RWPE1 (cell line): ENCODE measurements at regions not wholly inside any gene's neighbourhood (a gene's known extent, or its start where the extent isn't known, plus 50 kb on each side); places are given as distances from the start of the nearest gene placed in this dataset.
"Not testable (repeated sequence)": the region's sequence is repeated elsewhere in the genome, so short reads cannot be mapped to it uniquely, and the experiment has no call there.

ENCODE experiments used
- CTCF ChIA-PET: fragments of 350-600 bp; sonication (Branson Sonifier 250); formaldehyde crosslinking; extraction: SDS; loops from one replicate; lab custom pipeline; 2021; lab: Yijun Ruan, JAX
- POLR2A ChIA-PET: fragments of 400-600 bp; formaldehyde crosslinking; extraction: SDS; loops from one replicate; lab custom pipeline; 2020; ENCODE audit warnings: antibody characterized with exemption; ENCODE audit not compliant: low non-redundant PET; lab: Yijun Ruan, JAX
- DNase-seq: peaks from one replicate; pipeline ENCODE4 v3.0.0; 2012; ENCODE audit warnings: low spot score
- H3K27ac ChIP-seq: fragments of 450-650 bp; 2 replicates; pipeline ENCODE4 v1.5.1; 2017
- TF ChIP-seq, protein P1 (sequence below): fragments of 450-650 bp; conservative IDR thresholded peaks from 2 replicates; pipeline ENCODE4 v1.5.1; 2017; ENCODE audit warnings: low read depth, mild to moderate bottlenecking

DNA sequence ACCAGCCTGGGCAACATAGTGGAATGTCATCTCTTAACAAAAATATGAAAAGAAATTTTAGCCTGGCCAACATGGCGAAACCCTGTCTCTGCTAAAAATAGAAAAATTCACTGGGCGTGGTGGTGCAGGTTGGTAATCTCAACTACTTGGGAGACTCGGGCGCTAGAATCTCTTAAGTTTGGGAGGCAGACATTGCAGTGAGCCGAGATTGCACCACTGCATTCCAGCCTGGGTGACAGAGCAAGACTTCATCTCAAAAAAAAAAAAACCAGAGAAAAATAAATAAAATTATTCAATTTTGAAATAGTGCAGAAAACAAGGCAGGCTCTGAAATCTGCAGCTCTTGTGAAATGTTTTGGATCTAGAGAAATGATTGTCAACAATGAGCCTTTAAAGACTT lies 397.3 kb upstream of the AMELY start:
- no peak overlapping the region for H3K27ac ChIP-seq
- TF ChIP-seq, protein P1, sequence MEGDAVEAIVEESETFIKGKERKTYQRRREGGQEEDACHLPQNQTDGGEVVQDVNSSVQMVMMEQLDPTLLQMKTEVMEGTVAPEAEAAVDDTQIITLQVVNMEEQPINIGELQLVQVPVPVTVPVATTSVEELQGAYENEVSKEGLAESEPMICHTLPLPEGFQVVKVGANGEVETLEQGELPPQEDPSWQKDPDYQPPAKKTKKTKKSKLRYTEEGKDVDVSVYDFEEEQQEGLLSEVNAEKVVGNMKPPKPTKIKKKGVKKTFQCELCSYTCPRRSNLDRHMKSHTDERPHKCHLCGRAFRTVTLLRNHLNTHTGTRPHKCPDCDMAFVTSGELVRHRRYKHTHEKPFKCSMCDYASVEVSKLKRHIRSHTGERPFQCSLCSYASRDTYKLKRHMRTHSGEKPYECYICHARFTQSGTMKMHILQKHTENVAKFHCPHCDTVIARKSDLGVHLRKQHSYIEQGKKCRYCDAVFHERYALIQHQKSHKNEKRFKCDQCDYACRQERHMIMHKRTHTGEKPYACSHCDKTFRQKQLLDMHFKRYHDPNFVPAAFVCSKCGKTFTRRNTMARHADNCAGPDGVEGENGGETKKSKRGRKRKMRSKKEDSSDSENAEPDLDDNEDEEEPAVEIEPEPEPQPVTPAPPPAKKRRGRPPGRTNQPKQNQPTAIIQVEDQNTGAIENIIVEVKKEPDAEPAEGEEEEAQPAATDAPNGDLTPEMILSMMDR, result no peak
- ChIA-PET POLR2A (no interaction called here), CTCF (no interaction called here)
- DNase-seq, result no peak

DNA sequence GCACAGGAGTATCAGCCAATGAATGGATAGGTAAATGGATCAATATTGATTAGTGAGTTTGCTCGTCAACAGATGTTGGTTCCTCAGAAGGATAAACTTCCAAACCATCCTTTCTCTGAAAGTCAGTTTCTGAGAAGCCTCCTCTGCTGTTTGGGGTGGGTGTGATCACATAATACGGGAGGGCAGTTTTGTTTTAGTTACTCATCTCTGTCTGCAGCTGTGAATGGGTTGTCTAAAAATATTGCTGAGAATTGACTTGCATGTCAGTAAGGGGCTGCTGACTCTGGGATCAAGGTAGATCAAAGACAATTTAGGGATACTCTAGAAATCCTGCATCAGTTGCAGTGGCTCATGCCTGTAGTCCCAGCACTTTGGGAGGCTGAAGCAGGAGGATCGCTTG lies 390.8 kb upstream of the AMELY start:
- TF ChIP-seq, protein P1, result no peak
- POLR2A ChIA-PET, result no interaction called here
- CTCF ChIA-PET, result no interaction called here
- DNase-seq, result no peak
- no peak overlapping the region for H3K27ac ChIP-seq

DNA sequence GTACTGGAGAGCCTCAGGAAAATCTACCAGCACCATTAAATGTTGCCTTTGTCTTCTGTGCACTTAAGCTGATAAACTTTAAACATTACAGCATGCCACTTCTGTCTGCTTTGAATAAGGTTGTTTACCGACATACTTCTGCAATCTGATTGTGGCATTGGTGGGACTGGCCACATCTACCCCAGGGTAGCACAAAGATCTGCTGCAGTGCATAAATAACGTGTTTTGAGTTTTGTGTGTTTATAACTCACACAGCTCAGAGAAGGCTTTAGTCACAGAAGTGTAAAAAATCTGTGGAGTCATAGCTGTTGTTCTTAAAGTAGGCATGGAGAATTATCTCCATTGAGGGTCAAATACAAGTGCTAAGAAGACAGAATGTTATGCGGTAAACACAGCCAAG lies 388.4 kb upstream of the AMELY start:
- TF ChIP-seq, protein P1, result no peak
- no peak for DNase-seq
- H3K27ac ChIP-seq, result no peak overlapping the region
- CTCF ChIA-PET, result no interaction called here
- POLR2A ChIA-PET, result no interaction called here

DNA sequence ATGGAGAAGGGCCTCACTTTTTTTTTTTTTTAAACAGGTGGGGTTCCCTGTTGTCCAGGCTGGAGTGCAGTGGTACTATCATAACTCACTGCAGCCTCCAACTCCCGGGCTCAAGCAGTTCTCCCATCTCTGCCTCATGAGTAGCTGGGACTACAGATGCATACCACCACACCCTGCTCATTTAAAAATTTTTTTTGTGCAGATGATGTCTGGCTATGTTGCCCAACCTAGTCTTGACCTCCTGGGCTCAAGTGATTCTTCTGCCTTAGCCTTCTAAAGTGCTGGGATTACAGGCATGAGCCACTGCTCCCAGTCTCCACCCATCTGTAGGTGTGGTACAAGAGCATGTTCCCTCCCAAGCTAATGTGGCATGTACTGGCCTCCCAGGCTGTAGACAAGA lies 380.6 kb upstream of the AMELY start:
- TF ChIP-seq, protein P1, result no peak
- DNase-seq, result no peak
- CTCF ChIA-PET, result no interaction called here
- POLR2A ChIA-PET, result no interaction called here
- no peak overlapping the region for H3K27ac ChIP-seq

DNA sequence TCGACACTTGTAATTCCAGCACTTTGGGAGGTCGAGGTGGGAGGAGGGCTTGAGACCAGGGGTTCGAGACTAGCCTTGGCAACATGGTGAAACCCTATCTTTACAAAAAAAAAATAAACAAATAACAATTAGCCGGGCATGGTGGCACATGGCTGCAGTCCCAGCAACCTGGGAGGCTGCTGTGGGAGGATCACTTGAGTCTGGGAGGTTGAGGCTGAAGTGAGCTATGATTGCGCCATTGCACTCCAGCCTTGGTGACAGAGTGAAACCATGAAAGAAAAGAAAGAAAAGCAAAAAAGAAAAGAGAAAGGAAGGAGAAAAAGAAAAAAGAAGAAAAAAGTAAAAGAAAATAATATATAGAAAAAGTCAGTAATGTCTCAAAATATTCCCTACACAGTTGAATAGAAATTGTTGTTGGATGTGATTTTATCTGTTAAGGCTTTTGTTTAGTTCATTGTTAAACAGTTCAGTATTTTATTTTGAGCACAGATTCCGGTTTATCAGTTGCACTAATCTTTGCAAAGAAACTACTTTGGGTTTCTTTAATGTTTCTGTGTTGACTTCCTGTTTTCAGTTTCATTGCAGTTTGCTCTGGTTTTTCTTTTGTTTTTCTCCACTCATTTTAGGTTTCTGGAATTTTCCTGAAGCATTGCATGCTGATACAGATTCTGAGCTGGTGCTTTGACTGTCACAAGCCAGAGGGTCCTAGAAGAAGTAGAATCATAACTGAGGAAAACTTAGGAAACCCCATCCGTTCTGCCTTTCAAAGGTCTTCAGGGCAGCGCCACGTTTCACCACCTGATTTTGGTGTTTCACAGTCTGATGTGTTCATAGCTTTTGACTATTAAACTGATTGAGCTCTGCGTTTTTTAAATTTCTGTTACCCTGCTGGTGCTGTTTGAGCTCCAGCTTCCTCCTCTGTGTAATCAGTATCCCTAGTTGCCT lies 378.6 kb upstream of the AMELY start:
- CTCF ChIA-PET, result no interaction called here
- H3K27ac ChIP-seq, result no peak overlapping the region

DNA sequence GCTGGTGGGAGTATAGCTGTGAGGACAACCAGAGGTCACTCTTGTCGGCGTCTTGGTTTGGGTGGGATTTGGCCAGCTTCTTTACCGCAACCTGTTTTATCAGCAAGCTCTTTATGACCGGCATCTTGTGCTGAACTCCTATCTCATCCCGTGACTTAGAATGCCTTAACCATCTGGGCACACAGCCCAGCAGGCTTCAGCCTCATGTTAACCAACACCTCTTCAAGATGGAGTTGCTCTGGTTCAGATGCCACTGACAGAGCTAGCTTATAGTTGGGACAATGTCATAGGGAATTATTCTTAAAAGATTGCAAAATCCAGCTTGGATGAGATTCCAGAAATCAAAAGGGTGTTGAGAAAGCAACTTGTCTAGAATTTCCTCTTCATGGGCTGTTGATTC lies 377.1 kb upstream of the AMELY start:
- CTCF ChIA-PET, result no interaction called here
- POLR2A ChIA-PET, result no interaction called here
- no peak overlapping the region for H3K27ac ChIP-seq
- TF ChIP-seq, protein P1, result no peak
- no peak for DNase-seq

More for the DNA sequence above, 378.6 kb upstream of the AMELY start:
- POLR2A ChIA-PET, result no interaction called here
- TF ChIP-seq, protein P1, result no peak
- DNase-seq, result no peak

DNA sequence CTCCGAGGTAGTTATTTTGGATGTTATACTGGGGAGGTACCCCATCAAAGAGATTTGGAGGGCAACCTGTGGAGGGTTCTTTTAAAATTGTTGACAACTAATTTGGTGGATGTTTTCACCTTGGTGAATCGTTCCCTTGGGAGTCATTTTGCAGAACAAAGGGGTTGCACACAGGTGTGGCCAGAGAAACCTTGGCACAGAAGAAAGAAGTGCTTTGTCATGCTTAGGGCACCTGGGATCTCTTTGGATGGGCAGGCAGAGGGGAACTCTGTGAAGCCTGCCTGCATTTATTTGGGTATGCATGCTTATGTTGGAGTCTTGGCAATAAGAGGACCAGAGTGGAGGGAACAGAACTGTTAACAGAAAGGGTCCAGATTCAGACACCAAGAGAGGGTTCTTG lies 376.4 kb upstream of the AMELY start:
- POLR2A ChIA-PET, CTCF ChIA-PET, H3K27ac ChIP-seq: not testable (repeated sequence)

More for the DNA sequence above, 376.4 kb upstream of the AMELY start:
- not testable (repeated sequence) for DNase-seq
